ENCODE measurements at regions not wholly inside any gene's neighbourhood (a gene's known extent, or its start where the extent isn't known, plus 50 kb on each side); places are given as distances from the start of the nearest gene placed in this dataset.
"Not testable (repeated sequence)": the region's sequence is repeated elsewhere in the genome, so short reads cannot be mapped to it uniquely, and the experiment has no call there.

- intact Hi-C loops (cut with micrococcal nuclease) = no loop called here
- CTCF ChIA-PET = no interaction called here
- DNase-seq = no peak
Observed at GRCh38 chr15:45873781-45874180, 239.0 kb downstream of the SQOR start.

DNA sequence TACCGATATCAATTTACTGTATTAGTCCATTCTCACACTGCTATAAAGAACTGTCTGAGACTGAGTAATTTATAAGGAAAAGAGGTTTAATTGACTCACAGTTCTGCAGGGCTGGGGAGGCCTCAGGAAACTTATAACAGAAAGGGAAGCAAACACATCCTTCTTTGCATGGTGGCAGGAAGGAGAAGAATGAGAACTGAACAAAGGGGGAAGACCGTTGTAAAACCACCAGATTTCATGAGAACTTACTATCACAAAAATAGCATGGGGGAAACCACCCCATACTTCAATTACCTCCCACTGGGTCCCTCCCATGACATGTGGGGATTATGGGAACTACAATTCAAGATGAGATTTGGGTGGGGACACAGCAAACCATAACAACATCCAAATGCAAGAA is 239.7 kb downstream of the SQOR start:
- H3K4me1 Mint-ChIP-seq; H3K4me3 ChIP-seq (ENCODE audit: control extremely low read depth in 1 of 5, extremely low read depth in 1 of 5, insufficient read depth in 1 of 5, low read depth in 2 of 5, low read length in 4 of 5); H3K36me3 ChIP-seq (replicated peaks in 1 of 2; ENCODE audit: control extremely low read depth in 1 of 2, control insufficient read depth in 1 of 2, extremely low read depth in 1 of 2, insufficient read depth in 2 of 2, low read length in 1 of 2); H4K20me1 ChIP-seq (ENCODE audit: control insufficient read depth, insufficient read depth, low read length, poor library complexity, severe bottlenecking); DNase-seq; H2AFZ ChIP-seq (ENCODE audit: insufficient read depth, low read depth, low read length, poor library complexity, severe bottlenecking); H3K9me3 Mint-ChIP-seq (ENCODE audit: insufficient read depth); H3K27ac ChIP-seq (ENCODE audit: low read length in 2 of 2); H3K27me3 Mint-ChIP-seq; CTCF ChIA-PET; H3K27ac Mint-ChIP-seq; H3K4me3 Mint-ChIP-seq; H3K79me2 ChIP-seq (ENCODE audit: control insufficient read depth, insufficient read depth, low read length); H3K4me1 ChIP-seq (ENCODE audit: control insufficient read depth in 2 of 2, insufficient read depth in 2 of 2, low read length in 2 of 2); H3K4me2 ChIP-seq (replicated peaks; ENCODE audit: low read depth, low read length, poor library complexity, severe bottlenecking); H3K27me3 ChIP-seq (replicated peaks in 1 of 4; ENCODE audit: control extremely low read depth in 1 of 4, control insufficient read depth in 3 of 4, insufficient read depth in 4 of 4, low read length in 3 of 4); ATAC-seq (ENCODE audit: low read depth); POLR2A ChIA-PET; intact Hi-C loops (cut with micrococcal nuclease); H3K9ac ChIP-seq (ENCODE audit: low read length): not testable (repeated sequence)
- WGBS (ENCODE audit: insufficient coverage) = no CpG with 5 or more reads among the region's 2 CpGs
- peaks cover 0 to 16% (median 3%) of the 10 kb centered on the region in 3 donors for H3K9me3 ChIP-seq (ENCODE audit: control extremely low read depth in 1 of 3, control insufficient read depth in 2 of 3, insufficient read depth in 1 of 3, low read length in 2 of 3)

More at GRCh38 chr15:45873781-45874180, 239.0 kb downstream of the SQOR start:
- peaks cover 7% of the 10 kb centered on the region for H3K9me3 Mint-ChIP-seq (ENCODE audit: insufficient read depth)
- Histone ChIP-seq H3K9ac (ENCODE audit: low read length) (no peak overlapping the region), H3K4me1 (ENCODE audit: control insufficient read depth in 2 of 2, insufficient read depth in 2 of 2, low read length in 2 of 2) (no peaks in the 10 kb centered on the region), H3K79me2 (ENCODE audit: control insufficient read depth, insufficient read depth, low read length) (no peaks in the 10 kb centered on the region), H4K20me1 (ENCODE audit: control insufficient read depth, insufficient read depth, low read length, poor library complexity, severe bottlenecking) (no peaks in the 10 kb centered on the region), H3K27ac (ENCODE audit: low read length in 2 of 2) (no peak overlapping the region), H3K9me3 (ENCODE audit: control extremely low read depth in 1 of 3, control insufficient read depth in 2 of 3, insufficient read depth in 1 of 3, low read length in 2 of 3) (peaks cover 0 to 16% (median 3%) of the 10 kb centered on the region in 3 donors), H3K4me3 (ENCODE audit: control extremely low read depth in 1 of 5, extremely low read depth in 1 of 5, insufficient read depth in 1 of 5, low read depth in 2 of 5, low read length in 4 of 5) (no peak overlapping the region), H3K36me3 (replicated peaks in 1 of 2; ENCODE audit: control extremely low read depth in 1 of 2, control insufficient read depth in 1 of 2, extremely low read depth in 1 of 2, insufficient read depth in 2 of 2, low read length in 1 of 2) (no peaks in the 10 kb centered on the region), H2AFZ (ENCODE audit: insufficient read depth, low read depth, low read length, poor library complexity, severe bottlenecking) (no peak overlapping the region), H3K4me2 (replicated peaks; ENCODE audit: low read depth, low read length, poor library complexity, severe bottlenecking) (no peak overlapping the region), H3K27me3 (replicated peaks in 1 of 4; ENCODE audit: control extremely low read depth in 1 of 4, control insufficient read depth in 3 of 4, insufficient read depth in 4 of 4, low read length in 3 of 4) (no peaks in the 10 kb centered on the region)
- no peaks in the 10 kb centered on the region for H3K27me3 Mint-ChIP-seq
- H3K4me3 Mint-ChIP-seq = no peak overlapping the region
- no peak overlapping the region for H3K27ac Mint-ChIP-seq
- 91% methylated on average over 3 of the region's 3 CpGs for WGBS (ENCODE audit: insufficient coverage)
- no peaks in the 10 kb centered on the region for H3K4me1 Mint-ChIP-seq
- POLR2A ChIA-PET = no interaction called here
- no peak for TF ChIP-seq CTCF (IDR thresholded peaks at IDR 0.05)
- no peak for TF ChIP-seq EZH2 (IDR thresholded peaks at IDR 0.05; ENCODE audit: borderline replicate concordance, insufficient read depth, low read depth, low read length, poor library complexity, severe bottlenecking)
- ATAC-seq (ENCODE audit: low read depth) = no peak

Measured in B cell (primary cell).